ENCODE measurements at regions not wholly inside any gene's neighbourhood (a gene's known extent, or its start where the extent isn't known, plus 50 kb on each side); places are given as distances from the start of the nearest gene placed in this dataset.
"Not testable (repeated sequence)": the region's sequence is repeated elsewhere in the genome, so short reads cannot be mapped to it uniquely, and the experiment has no call there.

DNA sequence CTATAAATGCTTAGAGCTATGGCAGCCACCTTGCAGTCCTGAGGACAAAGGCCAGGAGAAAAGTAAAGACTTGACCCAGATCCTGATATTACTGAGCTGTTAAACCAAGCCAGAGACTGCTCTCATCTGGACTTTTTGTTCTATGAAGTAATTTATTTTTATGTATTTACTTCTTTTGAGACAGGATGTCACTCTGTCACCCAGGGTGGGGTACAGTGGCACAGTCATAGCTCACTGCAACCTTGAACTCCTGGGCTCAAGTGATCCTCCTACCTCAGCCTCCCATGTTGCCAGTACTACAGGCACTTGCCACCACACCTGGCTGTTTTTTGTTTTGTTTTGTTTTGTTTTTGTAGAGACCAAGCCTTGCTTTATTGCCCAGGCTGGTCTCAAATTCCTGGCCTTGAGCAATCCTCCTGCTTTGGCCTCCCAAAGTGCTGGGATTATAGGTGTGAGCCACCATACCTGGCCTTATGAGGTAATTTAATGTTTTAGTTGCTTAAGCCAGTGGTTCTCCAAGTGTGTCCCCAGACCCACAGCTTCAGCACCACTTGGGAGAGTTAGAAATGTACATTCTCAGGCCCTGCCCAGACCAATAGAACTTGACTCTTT, 112.1 kb downstream of the COPRS start:
- no peak for DNase-seq

DNA sequence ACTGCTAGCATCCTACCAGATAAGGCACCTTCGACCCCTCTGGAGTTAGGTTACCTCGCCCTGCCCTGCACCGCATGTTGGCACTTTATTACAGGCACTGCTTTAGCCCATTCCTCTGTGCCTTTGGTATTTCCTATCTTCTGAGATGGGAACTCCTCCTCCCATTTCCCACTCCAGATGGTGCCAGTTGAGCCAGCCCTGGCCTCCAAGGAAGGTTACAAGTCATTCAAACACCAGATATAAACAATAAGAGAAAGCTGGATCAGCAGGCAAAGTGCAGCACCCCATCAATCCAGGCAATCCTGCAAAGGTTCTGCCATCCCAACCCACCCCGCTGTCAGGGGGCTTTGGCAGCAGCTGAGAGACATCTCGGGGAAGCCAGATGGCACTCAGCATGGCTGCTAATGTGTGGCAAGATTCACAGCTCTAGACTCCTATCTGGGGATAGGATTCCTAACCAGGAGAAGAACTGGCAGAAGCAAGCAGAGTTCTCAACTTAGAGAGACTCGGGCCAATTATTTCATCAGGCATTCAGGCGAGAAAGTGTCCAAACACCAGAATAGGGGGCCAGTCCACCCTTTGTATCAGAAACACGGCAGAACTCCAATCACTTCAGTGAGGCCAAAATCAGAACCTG, 113.0 kb downstream of the COPRS start:
- DNase-seq, result no peak

- DNase-seq, result no peak
Measured at GRCh38 chr17:31744511-31744951, 114.5 kb downstream of the COPRS start.

- no peak for DNase-seq
Measured at GRCh38 chr17:31743797-31744196, 115.2 kb downstream of the COPRS start.

GRCh38 chr17:31741371-31741770, 117.7 kb downstream of the COPRS start:
- DNase-seq, result no peak

DNA sequence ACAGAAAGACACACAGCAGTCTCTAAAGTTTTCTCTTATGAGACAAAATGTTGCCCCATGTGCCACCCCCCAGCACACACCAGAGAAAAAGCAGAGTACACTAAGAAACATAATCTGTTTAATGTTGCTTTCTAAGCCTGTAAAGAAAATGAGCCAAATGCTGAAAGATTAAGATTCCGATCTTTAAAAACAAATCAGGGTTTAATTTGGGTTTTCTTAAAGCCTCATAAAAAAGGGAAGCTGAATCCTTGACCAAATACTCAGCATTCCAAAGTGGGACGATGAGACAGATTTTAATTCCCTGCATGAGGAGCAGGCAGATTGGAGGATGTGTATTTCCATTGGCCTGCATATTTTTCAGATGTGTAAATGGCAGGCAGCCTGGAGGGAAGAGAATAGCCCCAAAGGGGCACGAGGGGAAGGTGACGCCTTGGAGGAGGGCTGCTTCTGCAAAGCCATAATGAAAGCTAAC, 118.4 kb downstream of the COPRS start:
- DNase-seq, result no peak

- no peak for DNase-seq
Measured at GRCh38 chr17:31738996-31739699, 119.9 kb downstream of the COPRS start.

DNA sequence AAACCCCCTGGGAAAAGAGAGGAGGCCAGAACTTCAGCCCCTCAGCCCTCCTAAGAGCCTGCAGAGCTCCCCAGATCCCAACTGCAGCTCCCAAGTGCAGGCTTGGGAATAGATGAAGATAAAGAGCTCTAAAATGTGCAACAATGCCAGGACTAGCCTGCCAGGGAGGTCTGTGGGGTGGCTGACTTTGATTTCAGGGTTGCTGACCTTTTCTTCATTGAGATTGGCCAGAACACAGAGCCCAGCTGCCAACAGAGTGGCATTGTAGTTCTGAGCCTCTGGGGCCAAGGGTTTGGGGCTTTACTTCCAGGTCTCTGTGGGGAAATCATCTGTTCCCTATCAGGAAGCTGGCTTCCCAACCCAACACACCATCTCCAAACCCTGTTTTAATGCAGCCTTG, 120.6 kb downstream of the COPRS start:
- DNase-seq, result no peak

GRCh38 chr17:31738067-31738466, 121.0 kb downstream of the COPRS start:
- no peak for DNase-seq

- no peak for DNase-seq
Measured at GRCh38 chr17:31736855-31737625, 122.0 kb downstream of the COPRS start.

GRCh38 chr17:31733326-31733725, 125.7 kb downstream of the COPRS start:
- no peak for DNase-seq

DNA sequence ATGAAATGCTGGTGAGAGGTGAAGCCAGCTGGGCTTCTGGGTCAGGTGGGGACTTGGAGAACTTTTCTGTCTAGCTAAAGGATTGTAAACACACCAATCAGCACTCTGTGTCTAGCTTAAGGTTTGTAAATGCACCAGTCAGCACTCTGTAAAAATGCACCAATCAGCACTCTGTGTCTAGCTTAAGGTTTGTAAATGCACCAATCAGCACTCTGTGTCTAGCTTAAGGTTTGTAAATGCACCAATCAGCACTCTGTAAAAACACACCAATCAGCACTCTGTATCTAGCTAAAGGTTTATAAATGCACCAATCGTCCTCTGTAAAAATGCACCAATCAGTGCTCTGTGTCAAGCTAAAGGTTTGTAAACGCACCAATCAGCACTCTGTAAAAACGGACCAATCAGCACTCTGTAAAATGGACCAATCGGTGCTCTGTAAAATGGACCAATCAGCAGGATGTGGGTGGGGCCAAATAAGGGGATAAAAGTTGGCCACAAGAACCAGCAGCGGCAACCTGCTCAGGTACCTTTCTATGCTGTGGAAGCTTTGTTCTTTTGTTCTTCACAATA, 127.4 kb downstream of the COPRS start:
- not testable (repeated sequence) for DNase-seq

DNA sequence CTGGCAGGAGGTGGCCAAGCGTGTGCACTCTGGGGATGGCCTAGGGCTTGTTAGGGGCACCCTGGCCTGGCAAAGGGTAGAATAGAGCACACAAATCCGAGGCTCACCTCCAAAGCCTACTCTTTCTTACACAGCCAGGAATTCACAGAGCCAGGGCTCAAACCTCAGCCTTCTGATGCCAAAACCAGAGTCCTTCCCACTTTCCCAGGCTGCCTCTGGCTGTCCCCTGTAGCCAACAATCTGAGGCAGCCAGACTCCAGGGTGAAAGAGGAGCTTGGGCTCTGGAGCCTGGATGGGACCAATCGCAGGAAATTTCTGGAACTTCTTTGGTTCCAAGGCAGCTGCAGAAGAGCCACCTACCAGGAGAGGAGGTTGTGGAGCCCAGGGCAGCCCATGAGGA, 127.9 kb downstream of the COPRS start:
- DNase-seq, result no peak

DNA sequence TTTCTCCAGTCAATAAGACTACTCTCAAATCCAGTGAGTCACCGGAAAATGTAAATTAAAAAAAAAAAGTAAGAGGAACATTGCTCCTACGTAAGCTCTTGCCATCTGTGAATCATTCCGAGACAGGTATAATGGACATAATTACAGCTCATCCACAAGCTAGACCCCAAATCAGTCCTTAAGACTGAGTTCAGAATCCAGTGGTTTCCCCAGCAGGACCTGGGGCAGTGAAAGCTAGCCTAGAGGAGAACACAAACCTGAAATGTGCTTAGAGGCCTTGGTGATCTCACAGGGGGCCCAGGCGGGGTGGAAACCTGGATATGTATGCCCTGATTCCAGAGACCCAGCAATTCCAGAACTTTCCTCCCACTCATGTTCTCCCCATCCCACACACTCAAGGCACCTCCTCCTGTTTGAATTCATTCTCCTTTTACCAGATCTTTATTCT, 132.0 kb downstream of the COPRS start:
- no peak for DNase-seq

GRCh38 chr17:31724619-31725018, 134.4 kb downstream of the COPRS start:
- DNase-seq, result no peak

DNA sequence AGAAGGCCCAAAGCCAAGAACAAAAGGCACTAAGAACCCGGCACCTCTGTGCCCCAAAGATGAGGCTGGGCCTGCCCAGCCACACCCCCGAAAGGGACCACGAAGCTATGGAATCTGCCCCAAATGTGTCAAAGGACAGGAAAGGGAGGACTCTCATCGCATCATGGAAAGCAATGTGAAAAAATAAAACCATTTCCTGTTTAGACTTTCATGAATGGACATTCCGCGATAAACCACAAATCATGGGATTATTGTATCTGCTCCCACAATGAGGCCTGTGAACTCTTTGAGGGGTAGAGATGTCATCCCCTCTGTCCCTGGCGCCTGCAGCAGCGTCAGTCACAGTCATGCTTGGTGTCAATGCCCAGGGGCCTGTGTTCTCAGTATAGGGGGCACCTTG, 135.0 kb downstream of the COPRS start:
- DNase-seq, result no peak

DNA sequence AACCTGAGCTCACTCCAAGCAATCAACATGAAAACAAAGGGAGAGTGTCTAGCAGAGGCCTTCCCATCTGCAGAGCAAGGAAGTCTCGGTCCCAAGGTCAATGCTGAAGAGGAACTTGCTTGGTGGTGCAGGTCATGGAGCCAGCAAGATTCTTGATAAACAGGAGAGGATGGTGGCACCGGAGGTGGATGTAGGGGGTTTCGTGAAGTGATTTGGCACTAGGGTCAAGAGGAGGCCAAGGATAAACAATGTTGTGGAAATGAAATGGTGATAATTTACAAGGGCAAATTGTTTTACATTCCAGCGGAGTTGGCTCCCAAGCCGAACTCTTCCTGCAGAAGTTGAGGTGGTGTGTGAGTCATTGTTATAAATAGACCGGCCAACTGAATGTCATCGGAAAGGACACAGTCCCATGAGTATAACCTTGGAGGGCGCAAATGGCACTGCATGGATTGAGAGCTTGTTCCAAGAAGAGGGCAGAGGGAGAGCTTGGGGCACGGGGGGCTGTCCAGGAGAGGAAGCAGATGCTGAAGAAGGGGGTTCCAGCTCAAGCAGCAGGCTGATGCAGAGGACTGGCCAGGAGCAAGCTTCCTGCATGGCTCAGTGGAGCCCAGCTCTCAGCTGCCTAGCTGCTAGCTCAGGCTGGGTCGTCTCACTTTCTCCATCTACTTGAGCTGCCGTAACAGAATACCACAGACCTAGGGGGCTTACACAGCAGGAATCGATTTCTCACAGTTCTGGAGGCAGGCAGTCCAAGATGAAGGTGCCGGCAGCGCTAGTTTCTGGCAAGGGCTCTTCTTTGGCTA, 136.6 kb downstream of the COPRS start:
- DNase-seq, result no peak

- no peak for DNase-seq
Measured at GRCh38 chr17:31721291-31722025, 137.6 kb downstream of the COPRS start.

- not testable (repeated sequence) for DNase-seq
Measured at GRCh38 chr17:31717251-31717650, 141.8 kb downstream of the COPRS start.

DNA sequence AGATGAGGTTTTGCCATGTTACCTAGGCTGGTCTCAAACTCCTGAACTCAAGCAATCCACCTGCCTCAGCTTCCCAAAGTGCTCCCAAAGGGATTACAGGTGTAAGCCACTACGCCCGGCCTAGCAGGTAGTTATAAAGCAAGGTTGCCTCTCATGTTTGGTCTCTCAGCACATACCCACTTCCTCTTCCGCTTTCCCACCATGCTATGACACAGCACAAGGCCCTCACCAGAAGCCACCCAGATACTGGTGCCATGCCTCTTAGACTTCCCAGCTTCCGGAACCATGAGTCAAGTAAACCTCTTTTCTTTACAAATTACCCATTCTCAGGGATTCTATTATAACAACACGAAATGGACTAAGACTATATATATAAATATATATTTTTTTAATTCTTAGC, 143.6 kb downstream of the COPRS start:
- DNase-seq, result peak; percentile 50

- no peak for DNase-seq
Measured at GRCh38 chr17:31704483-31704882, 154.6 kb downstream of the COPRS start.

All from hematopoietic multipotent progenitor cell treated with erythropoietin and hydrocortisone succinate and interleukin-3 and kit ligand, for 6 days (in vitro differentiated cells).